Stimulated activated naive CD8-positive, alpha-beta T cell treated with anti-CD3 and anti-CD28 coated beads, Interleukin-15, Interleukin-2, amounts not matched to agents 100 ng/mL and 50 ng/mL, for 24 hours (primary cell): ENCODE measurements at regions not wholly inside any gene's neighbourhood (a gene's known extent, or its start where the extent isn't known, plus 50 kb on each side); places are given as distances from the start of the nearest gene placed in this dataset.
"Not testable (repeated sequence)": the region's sequence is repeated elsewhere in the genome, so short reads cannot be mapped to it uniquely, and the experiment has no call there.

ENCODE experiments used
- H3K27ac Mint-ChIP-seq: one replicate; pipeline ENCODE4 v1.8.0; 2021; ENCODE audit warnings: mild to moderate bottlenecking, mixed read lengths
- H3K27me3 Mint-ChIP-seq: one replicate; pipeline ENCODE4 v1.8.0; 2021; ENCODE audit warnings: mixed read lengths
- H3K36me3 Mint-ChIP-seq: one replicate; pipeline ENCODE4 v1.8.0; 2021; ENCODE audit warnings: low read depth, mixed read lengths
- H3K4me1 Mint-ChIP-seq: one replicate; pipeline ENCODE4 v1.8.0; 2021; ENCODE audit warnings: low read depth, mixed read lengths
- H3K4me3 Mint-ChIP-seq: one replicate; pipeline ENCODE4 v1.8.0; 2021; ENCODE audit warnings: mild to moderate bottlenecking, mixed read lengths
- H3K9me3 Mint-ChIP-seq: one replicate; pipeline ENCODE4 v1.8.0; 2021; ENCODE audit warnings: mixed read lengths

DNA sequence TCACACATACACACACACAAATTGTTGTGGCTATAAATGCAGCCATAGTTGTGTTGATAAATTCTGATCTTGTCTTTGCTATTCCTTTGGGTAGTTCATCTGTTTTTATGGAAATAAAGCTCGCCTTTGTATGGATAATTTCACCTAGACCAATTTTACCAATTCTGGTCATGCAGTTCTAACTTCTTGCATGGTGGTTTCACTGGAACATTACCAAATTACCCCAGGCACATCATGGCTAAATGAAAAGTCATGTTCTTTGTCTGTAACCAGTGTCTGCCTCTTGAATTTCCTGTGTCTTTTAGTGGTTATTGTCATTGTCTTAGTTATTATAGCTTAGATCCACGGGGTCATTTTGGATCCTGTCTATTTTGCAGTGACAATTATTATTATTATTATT is 50.3 kb upstream of the TMC1 start:
- no peak overlapping the region for H3K27ac Mint-ChIP-seq
- no peaks in the 10 kb centered on the region for H3K9me3 Mint-ChIP-seq
- H3K36me3 Mint-ChIP-seq: no peaks in the 10 kb centered on the region
- peaks cover 25% of the 10 kb centered on the region for H3K4me1 Mint-ChIP-seq
- H3K27me3 Mint-ChIP-seq: no peaks in the 10 kb centered on the region
- H3K4me3 Mint-ChIP-seq: no peak overlapping the region

DNA sequence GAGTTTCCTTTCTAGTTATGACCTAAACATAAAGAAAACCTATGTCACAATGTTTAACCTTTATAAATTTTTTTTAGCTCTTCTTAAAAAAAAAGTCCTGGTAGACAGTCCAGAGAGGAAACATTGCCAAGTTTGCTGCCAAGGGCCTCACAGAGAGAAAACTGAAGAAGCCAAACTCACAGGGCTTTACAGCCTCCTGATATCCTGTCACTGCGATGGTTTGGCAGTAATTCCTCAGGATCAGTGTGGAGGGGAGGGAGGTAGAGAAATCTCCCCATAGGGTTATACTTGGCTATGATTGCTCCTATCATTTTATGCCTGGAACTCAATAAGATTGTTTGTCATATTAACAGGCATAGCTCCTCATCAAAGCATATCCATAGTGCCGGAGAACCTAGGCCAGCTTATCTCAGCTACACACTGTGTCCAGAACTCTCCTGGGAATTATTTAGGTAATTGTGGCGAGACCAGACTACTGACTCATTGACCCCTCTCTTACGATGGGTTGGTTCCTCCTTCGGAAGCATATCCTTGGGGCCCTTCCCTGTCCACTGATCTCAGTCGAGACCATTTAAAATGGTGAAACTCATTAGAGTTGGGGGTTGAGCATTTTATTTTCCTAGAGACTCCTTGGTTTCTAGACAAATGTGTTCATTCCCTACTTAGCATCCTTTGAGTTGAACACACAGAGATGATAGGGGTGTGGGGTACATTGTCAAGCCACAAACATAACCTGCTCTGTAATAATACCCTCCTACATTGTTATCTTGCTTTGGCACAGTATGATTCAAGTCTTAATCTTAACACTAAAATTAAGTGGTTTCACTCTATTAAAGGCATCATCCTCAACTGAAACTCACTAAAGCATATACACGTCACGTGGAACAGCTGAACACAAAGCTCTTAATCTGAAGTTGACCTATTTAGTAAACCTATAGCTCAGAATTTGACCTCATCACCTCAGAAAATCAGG is 53.4 kb upstream of the TMC1 start:
- peaks cover 5% of the 10 kb centered on the region for H3K27me3 Mint-ChIP-seq
- no peak overlapping the region for H3K4me3 Mint-ChIP-seq
- H3K4me1 Mint-ChIP-seq: peaks cover 14% of the 10 kb centered on the region
- no peaks in the 10 kb centered on the region for H3K9me3 Mint-ChIP-seq
- H3K27ac Mint-ChIP-seq: no peak overlapping the region
- H3K36me3 Mint-ChIP-seq: no peaks in the 10 kb centered on the region

DNA sequence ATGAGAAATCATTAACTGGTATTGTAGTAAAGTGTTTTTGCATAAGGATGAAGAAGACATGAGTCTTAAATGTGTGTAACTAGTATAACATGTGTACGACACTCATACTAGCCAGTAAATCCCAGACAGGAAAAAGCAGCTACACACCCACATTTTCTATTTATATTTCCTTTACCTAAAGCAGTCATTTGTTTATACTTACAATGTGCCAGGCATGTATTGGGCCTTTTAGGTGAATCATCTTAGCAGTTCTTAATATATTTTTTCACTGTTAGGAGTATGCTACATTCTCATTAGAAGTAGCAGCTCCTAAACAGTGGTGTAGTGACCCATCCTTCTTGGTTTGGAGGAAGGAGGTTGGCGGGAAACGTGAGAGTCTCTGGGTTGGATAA is 55.8 kb upstream of the TMC1 start:
- H3K9me3 Mint-ChIP-seq: no peaks in the 10 kb centered on the region
- H3K36me3 Mint-ChIP-seq: no peaks in the 10 kb centered on the region
- H3K27ac Mint-ChIP-seq: no peak overlapping the region
- H3K4me1 Mint-ChIP-seq: peaks cover 11% of the 10 kb centered on the region
- H3K4me3 Mint-ChIP-seq: no peak overlapping the region
- H3K27me3 Mint-ChIP-seq: peaks cover 5% of the 10 kb centered on the region

DNA sequence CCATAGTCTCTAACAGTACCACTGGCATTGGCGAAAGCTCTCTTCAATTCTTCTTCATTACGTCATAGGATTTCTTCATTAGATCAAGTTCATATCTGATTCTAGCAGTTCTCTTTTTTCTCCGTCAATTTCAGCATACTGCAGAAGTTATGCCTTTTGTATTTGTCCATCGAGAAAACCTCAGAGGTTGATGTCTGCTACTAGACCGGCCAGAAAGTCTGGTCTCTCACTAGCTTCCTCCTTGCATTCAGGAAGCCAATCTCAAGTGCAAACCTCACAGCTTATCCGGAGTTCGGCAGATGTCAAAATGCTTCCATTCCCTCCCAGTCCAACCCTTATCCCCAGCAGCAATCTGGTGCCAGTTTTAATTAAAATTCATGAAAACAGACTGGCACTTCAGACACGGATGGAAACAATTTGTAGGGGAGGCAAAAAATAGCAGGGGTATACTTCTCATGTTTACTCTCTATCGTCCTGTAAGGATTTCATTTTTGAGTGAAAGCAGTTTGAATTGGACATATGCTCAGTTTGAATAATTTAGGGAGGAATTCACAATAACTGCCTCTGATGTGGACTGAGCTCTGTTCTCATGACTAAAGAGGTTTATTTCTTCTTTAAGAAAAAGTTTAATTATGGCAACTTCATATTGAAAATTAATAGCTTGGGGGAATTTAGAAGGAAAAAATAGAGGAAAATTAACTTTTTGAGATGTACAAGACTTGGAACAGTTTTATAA is 56.4 kb upstream of the TMC1 start:
- Mint-ChIP-seq H3K4me1 (peaks cover 11% of the 10 kb centered on the region), H3K27ac (no peak overlapping the region), H3K4me3 (no peak overlapping the region), H3K36me3 (no peaks in the 10 kb centered on the region), H3K27me3 (peaks cover 5% of the 10 kb centered on the region), H3K9me3 (no peaks in the 10 kb centered on the region)

DNA sequence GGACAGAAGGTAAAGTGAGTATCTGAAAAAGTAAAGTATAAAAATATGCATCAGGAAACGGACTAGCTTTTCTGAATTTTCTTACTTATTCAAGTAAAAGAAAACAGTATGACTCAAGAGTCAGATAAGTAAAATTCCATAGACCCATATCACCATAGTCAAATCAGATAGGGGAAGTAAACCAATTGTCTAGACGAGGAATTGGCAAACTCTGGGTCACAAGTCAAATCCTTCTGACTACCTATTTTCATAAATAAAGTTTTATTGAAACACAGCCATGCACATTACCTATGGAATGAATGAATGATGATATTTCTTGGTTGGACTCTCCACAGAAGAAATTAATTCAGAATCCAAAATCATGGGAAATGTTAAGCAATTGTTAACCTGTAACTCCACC is 59.1 kb upstream of the TMC1 start:
- Mint-ChIP-seq H3K36me3 (no peaks in the 10 kb centered on the region), H3K9me3 (no peaks in the 10 kb centered on the region), H3K4me1 (peaks cover 20% of the 10 kb centered on the region), H3K27me3 (peaks cover 5% of the 10 kb centered on the region), H3K4me3 (no peak overlapping the region), H3K27ac (no peak overlapping the region)

DNA sequence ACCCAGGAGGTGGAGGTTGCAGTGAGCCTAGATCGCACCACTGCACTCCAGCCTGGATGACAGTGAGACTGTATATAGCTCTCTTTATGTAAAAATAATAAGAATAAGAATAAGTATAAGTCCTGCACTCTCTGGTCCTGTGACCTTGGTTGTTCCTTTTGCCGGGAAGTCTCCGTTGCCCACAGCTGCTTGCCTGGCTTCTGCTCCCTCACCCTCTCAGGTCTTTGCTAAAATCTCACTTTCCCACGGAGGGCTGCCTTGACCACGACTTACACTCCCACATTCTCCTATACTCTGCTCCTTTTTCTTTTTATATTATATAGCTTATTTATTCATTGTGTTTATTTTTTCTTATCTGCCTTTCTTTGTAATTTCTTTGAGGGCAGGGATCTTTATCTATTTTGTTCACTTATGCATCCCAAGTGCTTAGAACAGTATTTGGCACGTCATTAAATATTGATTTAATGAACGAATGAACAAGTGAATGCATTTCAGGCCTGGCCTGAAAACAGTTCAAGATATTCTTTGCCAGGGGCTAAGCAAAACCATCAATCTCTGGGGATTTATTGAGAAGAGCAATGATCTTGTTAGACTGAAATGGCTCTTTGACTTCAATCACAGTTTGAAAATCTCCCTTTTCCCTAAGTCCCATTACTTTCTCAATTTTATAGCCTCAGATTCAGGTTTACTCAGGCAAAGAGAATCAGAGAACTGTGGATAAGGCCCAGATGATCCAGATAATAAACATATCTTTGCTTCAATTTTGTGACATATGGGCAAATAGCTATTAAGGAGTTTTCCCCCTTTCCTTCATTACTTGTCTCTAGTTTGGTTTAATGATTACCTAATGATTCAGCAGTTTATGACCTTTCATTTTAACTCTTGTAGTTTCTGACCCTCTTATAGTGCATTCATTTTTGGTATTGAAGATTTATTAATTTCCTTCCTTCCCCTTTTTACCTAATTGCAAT is 60.8 kb upstream of the TMC1 start:
- Mint-ChIP-seq H3K27me3 (peaks cover 5% of the 10 kb centered on the region), H3K4me3 (no peak overlapping the region), H3K9me3 (no peaks in the 10 kb centered on the region), H3K36me3 (no peaks in the 10 kb centered on the region), H3K4me1 (peaks cover 20% of the 10 kb centered on the region), H3K27ac (no peak overlapping the region)

DNA sequence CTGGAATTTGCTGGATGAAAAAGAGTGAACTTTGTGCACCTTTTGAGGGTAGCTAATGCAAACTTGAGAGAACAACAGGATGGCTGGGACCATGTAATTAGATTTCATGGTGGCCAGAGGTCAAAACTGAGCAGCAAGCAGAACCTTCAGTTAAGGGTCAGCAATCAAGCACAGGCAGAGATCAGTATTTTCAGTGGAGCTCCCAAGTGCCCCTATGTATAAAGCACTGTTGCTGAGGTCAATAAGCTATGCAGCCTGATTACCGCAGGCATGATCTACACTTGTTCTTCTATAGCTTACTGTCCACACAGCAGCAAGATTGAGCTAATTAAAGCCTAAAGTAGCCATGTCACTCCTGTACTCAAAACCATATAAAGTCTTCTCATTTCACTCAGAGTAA is 62.1 kb upstream of the TMC1 start:
- Mint-ChIP-seq H3K36me3 (no peaks in the 10 kb centered on the region), H3K9me3 (no peaks in the 10 kb centered on the region), H3K27ac (no peak overlapping the region), H3K4me3 (no peak overlapping the region), H3K4me1 (peaks cover 10% of the 10 kb centered on the region), H3K27me3 (no peaks in the 10 kb centered on the region)

DNA sequence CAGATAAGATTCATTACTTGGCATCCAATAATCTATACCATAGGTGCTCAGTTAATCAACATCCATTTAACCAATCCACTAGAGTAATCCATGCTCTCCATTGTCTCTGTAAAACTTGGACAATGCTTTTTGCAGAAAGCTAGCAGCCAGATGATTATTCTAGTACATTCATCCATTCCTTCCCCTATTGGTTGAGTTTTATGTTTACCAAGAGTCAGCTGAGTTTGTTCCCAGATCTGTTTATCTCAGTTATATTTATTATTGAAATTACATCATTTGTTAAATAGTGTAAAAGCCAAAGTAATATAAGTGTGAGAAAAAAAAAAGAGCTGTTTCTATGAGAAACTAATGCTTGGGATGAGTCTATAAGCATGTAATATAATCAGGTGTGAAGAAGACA is 63.3 kb upstream of the TMC1 start:
- H3K9me3 Mint-ChIP-seq: no peaks in the 10 kb centered on the region
- H3K4me1 Mint-ChIP-seq: peaks cover 10% of the 10 kb centered on the region
- H3K4me3 Mint-ChIP-seq: no peak overlapping the region
- no peaks in the 10 kb centered on the region for H3K36me3 Mint-ChIP-seq
- no peak overlapping the region for H3K27ac Mint-ChIP-seq
- H3K27me3 Mint-ChIP-seq: no peaks in the 10 kb centered on the region

DNA sequence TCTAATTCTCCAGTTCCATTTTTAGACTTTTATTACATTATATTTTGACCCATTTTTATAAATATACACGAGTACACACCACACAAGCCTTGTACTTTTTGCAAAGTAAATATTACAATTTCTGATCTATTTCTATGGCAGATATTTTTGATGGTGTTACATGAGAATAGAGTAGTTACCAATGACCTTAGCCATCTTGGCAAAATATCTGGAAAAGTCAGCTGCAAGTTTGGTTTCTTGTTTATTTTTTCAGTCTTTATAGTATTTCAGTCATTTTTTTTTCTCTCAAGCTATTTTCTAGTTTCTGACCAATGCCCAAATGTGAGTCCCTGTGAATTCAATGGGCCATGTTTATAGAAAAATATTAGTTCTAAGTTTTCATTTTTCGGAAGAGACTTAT is 64.0 kb upstream of the TMC1 start:
- no peaks in the 10 kb centered on the region for H3K9me3 Mint-ChIP-seq
- H3K4me3 Mint-ChIP-seq: no peak overlapping the region
- no peaks in the 10 kb centered on the region for H3K27me3 Mint-ChIP-seq
- no peak overlapping the region for H3K27ac Mint-ChIP-seq
- H3K4me1 Mint-ChIP-seq: peaks cover 10% of the 10 kb centered on the region
- H3K36me3 Mint-ChIP-seq: no peaks in the 10 kb centered on the region

DNA sequence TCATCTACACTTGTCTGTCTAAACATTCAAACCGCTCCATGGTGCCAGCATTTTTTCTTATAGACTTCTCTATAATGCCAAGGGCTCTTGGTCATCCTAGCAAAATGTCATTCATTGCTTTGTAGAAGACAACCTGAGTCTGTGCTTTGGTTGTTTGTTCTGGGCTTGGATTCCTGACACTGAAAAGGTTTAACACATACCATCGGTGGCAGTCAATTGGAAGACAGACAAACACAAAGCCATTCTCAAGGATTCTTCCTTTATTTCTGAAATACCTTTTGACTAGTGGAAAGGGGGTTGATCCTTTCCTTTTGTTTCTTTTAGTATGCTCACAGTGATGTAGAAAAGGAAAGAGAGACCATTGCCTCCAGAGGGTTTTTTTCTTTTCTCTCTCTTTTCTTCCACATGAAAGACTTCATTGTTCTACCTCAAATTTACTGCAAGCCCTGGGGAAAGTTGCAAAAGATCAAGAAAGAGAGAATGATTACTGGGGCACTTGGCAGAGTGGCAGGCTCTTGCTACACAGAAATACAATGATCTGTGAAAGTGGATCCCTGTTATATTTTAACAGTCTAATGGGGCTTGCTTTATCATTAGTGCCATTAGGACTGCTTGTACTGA is 66.4 kb upstream of the TMC1 start:
- peaks cover 10% of the 10 kb centered on the region for H3K4me1 Mint-ChIP-seq
- no peak overlapping the region for H3K4me3 Mint-ChIP-seq
- no peaks in the 10 kb centered on the region for H3K36me3 Mint-ChIP-seq
- no peaks in the 10 kb centered on the region for H3K9me3 Mint-ChIP-seq
- H3K27ac Mint-ChIP-seq: no peak overlapping the region
- H3K27me3 Mint-ChIP-seq: no peaks in the 10 kb centered on the region

DNA sequence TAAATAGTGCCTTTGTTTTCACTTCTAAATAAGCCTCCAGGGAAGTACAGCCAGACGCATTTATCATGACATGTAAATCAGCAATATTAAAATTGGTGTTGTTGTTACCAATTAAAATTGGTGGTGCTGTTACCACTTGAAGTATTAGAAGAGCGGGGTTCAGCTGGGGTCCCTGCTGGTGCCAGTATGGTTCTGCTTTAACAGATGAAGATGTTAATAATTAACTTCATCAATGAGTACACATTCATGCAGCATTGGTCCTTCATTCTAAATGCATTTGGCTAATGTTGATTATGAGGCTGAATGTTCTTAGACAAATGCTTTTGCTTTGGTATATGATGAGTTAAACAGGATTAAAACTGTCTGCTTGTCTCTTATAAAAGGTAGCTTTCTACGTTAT is 67.6 kb upstream of the TMC1 start:
- Mint-ChIP-seq H3K4me3 (no peak overlapping the region), H3K9me3 (no peaks in the 10 kb centered on the region), H3K27ac (no peak overlapping the region), H3K36me3 (no peaks in the 10 kb centered on the region), H3K4me1 (peaks cover 8% of the 10 kb centered on the region), H3K27me3 (peaks cover 6% of the 10 kb centered on the region)

DNA sequence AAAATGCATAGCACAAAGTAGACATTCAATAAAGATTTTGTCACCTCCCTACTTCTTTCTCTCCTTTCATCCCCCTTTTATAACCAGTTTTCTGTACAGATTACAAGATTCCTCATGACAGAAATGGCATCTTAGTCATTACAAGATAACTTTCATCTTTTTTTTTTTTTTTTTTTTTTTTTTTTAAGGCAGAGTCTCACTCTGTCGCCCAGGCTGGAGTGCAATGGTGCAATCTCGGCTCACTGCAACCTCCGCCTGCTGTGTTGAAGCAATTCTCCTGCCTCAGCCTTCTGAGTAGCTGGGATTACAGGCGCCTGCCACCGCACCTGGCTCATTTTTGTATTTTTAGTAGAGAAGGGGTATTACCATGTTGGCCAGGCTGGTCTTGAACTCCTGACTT is 75.2 kb upstream of the TMC1 start:
- peaks cover 42% of the 10 kb centered on the region for H3K4me1 Mint-ChIP-seq
- H3K9me3 Mint-ChIP-seq, H3K36me3 Mint-ChIP-seq, H3K4me3 Mint-ChIP-seq, H3K27ac Mint-ChIP-seq: not testable (repeated sequence)
- peaks cover 13% of the 10 kb centered on the region for H3K27me3 Mint-ChIP-seq

DNA sequence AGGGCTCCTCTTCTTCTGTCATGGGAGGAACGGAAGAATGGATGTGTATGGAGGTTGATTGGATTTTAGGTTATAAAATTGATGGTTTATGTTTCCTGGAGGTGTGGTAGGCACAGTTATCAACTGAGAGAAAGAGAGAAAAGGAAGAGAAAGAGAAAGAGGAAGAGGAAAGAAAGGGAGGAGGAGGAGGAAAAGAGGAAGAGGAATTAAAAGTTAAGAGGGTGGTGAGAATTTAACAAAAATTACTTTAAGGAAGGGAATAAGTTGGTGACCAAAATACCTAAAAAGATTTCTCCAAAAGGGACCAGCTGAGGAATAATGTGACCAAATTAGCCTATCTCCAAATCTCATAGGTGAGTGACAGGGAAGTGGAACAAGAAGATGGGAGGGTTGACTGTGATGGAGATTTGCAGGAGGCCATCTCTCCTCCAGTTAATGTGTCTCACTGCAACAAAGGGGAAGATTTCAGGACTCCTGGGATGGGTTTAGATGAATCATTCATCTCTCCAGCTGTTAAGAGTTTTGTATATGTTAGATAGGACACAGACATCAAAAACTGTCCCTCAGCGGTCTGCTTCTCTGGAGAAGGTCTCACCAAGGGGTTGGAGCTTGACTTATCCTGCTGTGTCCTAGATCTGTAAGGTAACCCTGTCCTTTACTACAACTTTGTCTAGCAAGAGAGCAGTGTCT is 76.0 kb upstream of the TMC1 start:
- no peak overlapping the region for H3K4me3 Mint-ChIP-seq

DNA sequence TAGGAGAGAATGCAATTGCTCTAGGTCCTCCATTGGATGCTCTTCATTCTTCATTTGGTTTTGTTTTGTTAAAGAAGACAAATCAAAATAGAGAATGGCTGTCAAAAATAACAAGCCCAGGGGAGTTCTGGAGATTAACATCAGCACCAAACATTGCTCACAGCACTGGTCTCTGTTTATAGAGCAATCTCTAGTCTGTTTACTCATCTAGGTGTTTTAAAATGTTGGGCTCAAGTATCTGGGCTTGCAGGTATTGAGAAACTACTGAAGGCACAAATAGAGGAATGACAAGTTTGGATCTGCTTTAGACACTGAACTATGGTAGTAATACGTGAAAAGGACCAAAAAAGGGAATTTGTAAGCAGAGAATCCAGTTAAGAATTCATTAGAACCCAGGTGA is 77.0 kb upstream of the TMC1 start:
- Mint-ChIP-seq H3K36me3 (no peaks in the 10 kb centered on the region), H3K27ac (peak overlapping the region; percentile 91), H3K4me1 (peaks cover 46% of the 10 kb centered on the region), H3K9me3 (no peaks in the 10 kb centered on the region), H3K27me3 (peaks cover 10% of the 10 kb centered on the region), H3K4me3 (peak overlapping the region; percentile 25)

More for the DNA sequence above, 76.0 kb upstream of the TMC1 start:
- Mint-ChIP-seq H3K27me3 (peaks cover 13% of the 10 kb centered on the region), H3K36me3 (no peaks in the 10 kb centered on the region), H3K27ac (no peak overlapping the region), H3K4me1 (peaks cover 42% of the 10 kb centered on the region), H3K9me3 (no peaks in the 10 kb centered on the region)
